ENCODE measurements at regions not wholly inside any gene's neighbourhood (a gene's known extent, or its start where the extent isn't known, plus 50 kb on each side); places are given as distances from the start of the nearest gene placed in this dataset.

DNA sequence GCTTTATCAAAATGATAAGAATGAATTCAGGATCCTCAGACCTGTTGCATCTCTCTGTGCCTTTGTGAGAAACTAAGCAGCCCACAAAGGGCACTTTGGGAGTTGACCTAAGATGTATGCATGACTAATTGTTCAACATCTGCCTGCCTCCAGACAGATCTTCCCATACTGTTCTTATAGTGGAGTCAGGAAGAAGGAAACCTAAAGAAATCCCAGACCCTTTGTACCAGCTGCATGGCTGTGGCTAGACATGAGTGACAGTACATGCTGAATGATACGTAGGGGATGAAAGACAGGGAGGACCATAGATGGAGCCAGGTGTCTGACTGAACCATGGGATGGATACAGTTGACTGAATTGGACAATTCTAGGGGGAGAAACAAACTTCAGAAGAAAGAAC, 148.7 kb upstream of the PCGF5 start:
- TF ChIP-seq EZH2 (IDR thresholded peaks at IDR 0.05; ENCODE audit: borderline replicate concordance, low read depth, low read length, poor library complexity, severe bottlenecking) = no peak
- TF ChIP-seq, protein P1, sequence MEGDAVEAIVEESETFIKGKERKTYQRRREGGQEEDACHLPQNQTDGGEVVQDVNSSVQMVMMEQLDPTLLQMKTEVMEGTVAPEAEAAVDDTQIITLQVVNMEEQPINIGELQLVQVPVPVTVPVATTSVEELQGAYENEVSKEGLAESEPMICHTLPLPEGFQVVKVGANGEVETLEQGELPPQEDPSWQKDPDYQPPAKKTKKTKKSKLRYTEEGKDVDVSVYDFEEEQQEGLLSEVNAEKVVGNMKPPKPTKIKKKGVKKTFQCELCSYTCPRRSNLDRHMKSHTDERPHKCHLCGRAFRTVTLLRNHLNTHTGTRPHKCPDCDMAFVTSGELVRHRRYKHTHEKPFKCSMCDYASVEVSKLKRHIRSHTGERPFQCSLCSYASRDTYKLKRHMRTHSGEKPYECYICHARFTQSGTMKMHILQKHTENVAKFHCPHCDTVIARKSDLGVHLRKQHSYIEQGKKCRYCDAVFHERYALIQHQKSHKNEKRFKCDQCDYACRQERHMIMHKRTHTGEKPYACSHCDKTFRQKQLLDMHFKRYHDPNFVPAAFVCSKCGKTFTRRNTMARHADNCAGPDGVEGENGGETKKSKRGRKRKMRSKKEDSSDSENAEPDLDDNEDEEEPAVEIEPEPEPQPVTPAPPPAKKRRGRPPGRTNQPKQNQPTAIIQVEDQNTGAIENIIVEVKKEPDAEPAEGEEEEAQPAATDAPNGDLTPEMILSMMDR (conservative IDR thresholded peaks at IDR 0.05; ENCODE audit: low read depth, low read length) = no peak

Measured in A673 (cell line).